WTC11 (cell line): ENCODE measurements at regions not wholly inside any gene's neighbourhood (a gene's known extent, or its start where the extent isn't known, plus 50 kb on each side); places are given as distances from the start of the nearest gene placed in this dataset.

ENCODE experiments used
- ATAC-seq: fragments of 200-7000 bp; cut with Tn5 transposase; 2 replicates; pipeline ENCODE4 v1.10.0; 2021; ENCODE audit warnings: mild to moderate bottlenecking, moderate library complexity
- CTCF ChIA-PET: fragments of 300-600 bp; sonication (Branson Sonifier 250); formaldehyde crosslinking; loops from one replicate; lab custom pipeline; 2021; ENCODE audit warnings: antibody characterized with exemption; lab: Charles Lee
- POLR2A ChIA-PET: fragments of 350-600 bp; sonication (Branson Sonifier 250); formaldehyde crosslinking; loops from one replicate; lab custom pipeline; 2021; ENCODE audit warnings: antibody characterized with exemption; lab: Charles Lee
- DNase-seq: peaks from one replicate; pipeline ENCODE4 v3.0.0; 2021; ENCODE audit warnings: low spot score
- H3K27ac Mint-ChIP-seq: 2 replicates; pipeline ENCODE4 v1.8.0; 2021; ENCODE audit warnings: mixed read lengths
- H3K27me3 Mint-ChIP-seq: 2 replicates; pipeline ENCODE4 v1.8.0; 2021; ENCODE audit warnings: low read depth, mild to moderate bottlenecking, moderate library complexity, mixed read lengths
- H3K36me3 Mint-ChIP-seq: 2 replicates; pipeline ENCODE4 v1.8.0; 2021; ENCODE audit warnings: mixed read lengths
- H3K4me1 Mint-ChIP-seq: 2 replicates; pipeline ENCODE4 v1.8.0; 2022; ENCODE audit warnings: mixed read lengths
- H3K4me3 Mint-ChIP-seq: 2 replicates; pipeline ENCODE4 v1.8.0; 2021; ENCODE audit warnings: mild to moderate bottlenecking, moderate library complexity, mixed read lengths
- H3K9me3 Mint-ChIP-seq: 2 replicates; pipeline ENCODE4 v1.8.0; 2021; ENCODE audit warnings: mixed read lengths
- ATF1 ChIP-seq: sonication (generic); formaldehyde crosslinking; IDR thresholded peaks from 2 replicates; pipeline ENCODE4 v1.8.1; 2023; ENCODE audit warnings: mild to moderate bottlenecking, moderate library complexity, missing genetic modification reagents
- E2F4 ChIP-seq: sonication (generic); formaldehyde crosslinking; IDR thresholded peaks from 2 replicates; pipeline ENCODE4 v1.8.1; 2022; ENCODE audit warnings: low read depth, mild to moderate bottlenecking, moderate library complexity, missing genetic modification reagents, borderline replicate concordance
- ESRRA ChIP-seq: sonication (generic); formaldehyde crosslinking; IDR thresholded peaks from 2 replicates; pipeline ENCODE4 v1.8.1; 2022; ENCODE audit warnings: mild to moderate bottlenecking, missing genetic modification reagents, borderline replicate concordance
- JUN ChIP-seq: sonication (generic); formaldehyde crosslinking; IDR thresholded peaks from 2 replicates; pipeline ENCODE4 v1.8.0; 2023; ENCODE audit warnings: mild to moderate bottlenecking, missing genetic modification reagents
- MLX ChIP-seq: sonication (generic); formaldehyde crosslinking; IDR thresholded peaks from 2 replicates; pipeline ENCODE4 v1.8.1; 2023; ENCODE audit warnings: mild to moderate bottlenecking, missing genetic modification reagents, moderate library complexity
- NFE2L1 ChIP-seq: sonication (generic); formaldehyde crosslinking; IDR thresholded peaks from 2 replicates; pipeline ENCODE4 v1.8.1; 2023; ENCODE audit warnings: missing genetic modification reagents
- OVOL2 ChIP-seq: fragments of 250-450 bp; sonication (Bioruptor Pico); IDR thresholded peaks from 2 replicates; pipeline ENCODE4 v1.9.0; 2021; ENCODE audit warnings: mild to moderate bottlenecking, borderline replicate concordance
- PREB ChIP-seq: sonication (generic); formaldehyde crosslinking; IDR thresholded peaks from 2 replicates; pipeline ENCODE4 v1.8.1; 2022; ENCODE audit warnings: mild to moderate bottlenecking, missing genetic modification reagents, moderate library complexity, borderline replicate concordance
- ZNF138 ChIP-seq: sonication (generic); formaldehyde crosslinking; conservative IDR thresholded peaks from 2 replicates; pipeline ENCODE4 v1.8.1; 2022; ENCODE audit warnings: mild to moderate bottlenecking, moderate library complexity, missing genetic modification reagents
- ZNF317 ChIP-seq: sonication (generic); formaldehyde crosslinking; IDR thresholded peaks from 2 replicates; pipeline ENCODE4 v1.8.1; 2023; ENCODE audit warnings: low read depth, mild to moderate bottlenecking, moderate library complexity, missing genetic modification reagents, borderline replicate concordance
- ZNF671 ChIP-seq: fragments of 250-450 bp; sonication (Bioruptor Pico); IDR thresholded peaks from 2 replicates; pipeline ENCODE4 v1.8.0; 2021; ENCODE audit warnings: mild to moderate bottlenecking
- TF ChIP-seq, protein P1 (sequence below): sonication (generic); formaldehyde crosslinking; IDR thresholded peaks from 2 replicates; pipeline ENCODE4 v1.8.1; 2022; ENCODE audit warnings: low read depth, missing genetic modification reagents, borderline replicate concordance
- TF ChIP-seq, protein P2 (sequence below): sonication (generic); formaldehyde crosslinking; IDR thresholded peaks from 2 replicates; pipeline ENCODE4 v1.8.1; 2023; ENCODE audit warnings: mild to moderate bottlenecking, moderate library complexity, missing genetic modification reagents

GRCh38 chr2:172287190-172287589 is 140.2 kb upstream of the ITGA6 start:
- no peak for TF ChIP-seq ZNF138 (CRISPR knock-in tag)
- no peak for TF ChIP-seq ZNF317 (CRISPR knock-in tag)
- TF ChIP-seq ZNF671 (CRISPR knock-in tag) = no peak
- no peak for TF ChIP-seq PREB (CRISPR knock-in tag)
- TF ChIP-seq, protein P1, sequence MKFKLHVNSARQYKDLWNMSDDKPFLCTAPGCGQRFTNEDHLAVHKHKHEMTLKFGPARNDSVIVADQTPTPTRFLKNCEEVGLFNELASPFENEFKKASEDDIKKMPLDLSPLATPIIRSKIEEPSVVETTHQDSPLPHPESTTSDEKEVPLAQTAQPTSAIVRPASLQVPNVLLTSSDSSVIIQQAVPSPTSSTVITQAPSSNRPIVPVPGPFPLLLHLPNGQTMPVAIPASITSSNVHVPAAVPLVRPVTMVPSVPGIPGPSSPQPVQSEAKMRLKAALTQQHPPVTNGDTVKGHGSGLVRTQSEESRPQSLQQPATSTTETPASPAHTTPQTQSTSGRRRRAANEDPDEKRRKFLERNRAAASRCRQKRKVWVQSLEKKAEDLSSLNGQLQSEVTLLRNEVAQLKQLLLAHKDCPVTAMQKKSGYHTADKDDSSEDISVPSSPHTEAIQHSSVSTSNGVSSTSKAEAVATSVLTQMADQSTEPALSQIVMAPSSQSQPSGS (CRISPR knock-in tag) = no peak
- H3K4me1 Mint-ChIP-seq = peaks cover 28% of the 10 kb centered on the region
- peaks cover 9% of the 10 kb centered on the region for H3K9me3 Mint-ChIP-seq
- no peak overlapping the region for H3K4me3 Mint-ChIP-seq
- DNase-seq (no peak), ATAC-seq (no peak)
- H3K36me3 Mint-ChIP-seq = no peaks in the 10 kb centered on the region
- ChIA-PET POLR2A (no interaction called here), CTCF (interaction anchor here (0.6 to 1.1 kb wide), 2 partner anchors 167 to 178 kb away, joined by 3 to 4 read pairs; no protein-coding TSS in a partner anchor)
- H3K27ac Mint-ChIP-seq = no peak overlapping the region
- H3K27me3 Mint-ChIP-seq = no peaks in the 10 kb centered on the region

DNA sequence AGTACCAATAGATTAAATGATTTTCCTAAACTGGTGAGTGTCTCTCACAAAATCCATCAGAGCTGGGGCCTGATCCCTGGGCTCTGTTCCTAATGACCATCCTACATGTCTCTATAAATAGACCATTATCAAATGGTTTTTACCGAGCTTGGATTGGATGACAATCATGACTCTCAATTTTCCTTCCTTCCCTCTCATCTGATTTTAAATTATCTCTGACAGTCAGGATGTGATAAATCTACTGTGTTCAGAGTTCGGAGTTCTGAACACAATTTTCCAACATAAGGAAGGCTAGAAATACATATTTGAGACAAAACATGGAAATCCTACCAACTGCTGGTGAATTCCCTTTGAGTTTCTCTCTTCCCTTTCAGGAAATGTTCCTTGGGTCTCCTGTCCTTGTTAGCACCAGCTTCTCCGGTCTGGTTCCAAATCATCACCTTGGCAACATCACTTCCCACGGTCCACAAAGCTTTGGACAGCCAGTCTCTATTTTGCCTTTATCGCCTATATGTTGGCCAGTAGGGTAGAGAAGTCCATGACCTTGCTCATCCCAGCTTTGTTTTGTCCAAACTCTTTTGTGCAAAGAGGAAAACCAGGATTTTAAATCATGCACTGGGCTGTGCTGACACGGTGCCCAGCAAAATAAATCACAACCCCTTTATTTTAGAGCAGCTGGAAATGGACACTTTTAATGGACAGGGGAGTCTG is 139.6 kb upstream of the ITGA6 start:
- Mint-ChIP-seq H3K27ac (no peak overlapping the region), H3K9me3 (peaks cover 12% of the 10 kb centered on the region), H3K4me1 (peaks cover 28% of the 10 kb centered on the region), H3K36me3 (no peaks in the 10 kb centered on the region)
- no peak for ATAC-seq
- TF ChIP-seq, protein P2, sequence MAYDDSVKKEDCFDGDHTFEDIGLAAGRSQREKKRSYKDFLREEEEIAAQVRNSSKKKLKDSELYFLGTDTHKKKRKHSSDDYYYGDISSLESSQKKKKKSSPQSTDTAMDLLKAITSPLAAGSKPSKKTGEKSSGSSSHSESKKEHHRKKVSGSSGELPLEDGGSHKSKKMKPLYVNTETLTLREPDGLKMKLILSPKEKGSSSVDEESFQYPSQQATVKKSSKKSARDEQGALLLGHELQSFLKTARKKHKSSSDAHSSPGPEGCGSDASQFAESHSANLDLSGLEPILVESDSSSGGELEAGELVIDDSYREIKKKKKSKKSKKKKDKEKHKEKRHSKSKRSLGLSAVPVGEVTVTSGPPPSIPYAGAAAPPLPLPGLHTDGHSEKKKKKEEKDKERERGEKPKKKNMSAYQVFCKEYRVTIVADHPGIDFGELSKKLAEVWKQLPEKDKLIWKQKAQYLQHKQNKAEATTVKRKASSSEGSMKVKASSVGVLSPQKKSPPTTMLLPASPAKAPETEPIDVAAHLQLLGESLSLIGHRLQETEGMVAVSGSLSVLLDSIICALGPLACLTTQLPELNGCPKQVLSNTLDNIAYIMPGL (CRISPR knock-in tag) = no peak
- TF ChIP-seq MLX (no peak), JUN (CRISPR knock-in tag) (no peak), NFE2L1 (CRISPR knock-in tag) (no peak), OVOL2 (CRISPR knock-in tag) (no peak), E2F4 (CRISPR knock-in tag) (no peak)
- TF ChIP-seq, all 79 proteins: peak for 0
- Mint-ChIP-seq H3K4me3 (no peak overlapping the region), H3K27me3 (no peaks in the 10 kb centered on the region)
- DNase-seq = no peak
- ChIA-PET POLR2A (no interaction called here), CTCF (interaction anchor here (0.6 to 1.1 kb wide), 2 partner anchors 166 to 178 kb away, joined by 3 to 4 read pairs; no protein-coding TSS in a partner anchor)

- ChIA-PET POLR2A (no interaction called here), CTCF (no interaction called here)
- peaks cover 23% of the 10 kb centered on the region for H3K4me1 Mint-ChIP-seq
- H3K9me3 Mint-ChIP-seq = peaks cover 12% of the 10 kb centered on the region
- H3K27ac Mint-ChIP-seq = no peak overlapping the region
- H3K36me3 Mint-ChIP-seq = no peaks in the 10 kb centered on the region
- DNase-seq (no peak), ATAC-seq (no peak)
- TF ChIP-seq ATF1 = no peak
- TF ChIP-seq ESRRA (CRISPR knock-in tag) = no peak
- peaks cover 4% of the 10 kb centered on the region; the same call in 1 of the 2 replicates for H3K27me3 Mint-ChIP-seq
- no peak overlapping the region for H3K4me3 Mint-ChIP-seq
Measured at GRCh38 chr2:172288603-172289002, 138.8 kb upstream of the ITGA6 start.
